ENCODE measurements at regions not wholly inside any gene's neighbourhood (a gene's known extent, or its start where the extent isn't known, plus 50 kb on each side); places are given as distances from the start of the nearest gene placed in this dataset.

GRCh38 chr1:116309090-116309870 lies 63.8 kb upstream of the ATP1A1 start:
- no peak overlapping the region for H3K27ac ChIP-seq (ENCODE audit: low read length)
- no peaks in the 10 kb centered on the region for H3K9me3 ChIP-seq (replicated peaks; ENCODE audit: control insufficient read depth, low read depth, low read length)
- WGBS (ENCODE audit: insufficient coverage) = 92% methylated on average over 2 of the region's 7 CpGs
- H3K36me3 ChIP-seq (ENCODE audit: control insufficient read depth, insufficient read depth, low read length) = no peaks in the 10 kb centered on the region
- DNase-seq = no peak
- peaks cover 17% of the 10 kb centered on the region for H3K4me1 ChIP-seq (ENCODE audit: control insufficient read depth, insufficient read depth, low read length)
- no peak overlapping the region for H3K4me3 ChIP-seq (ENCODE audit: low read length)
- H3K27me3 ChIP-seq (ENCODE audit: control insufficient read depth, insufficient read depth, low read length) = no peaks in the 10 kb centered on the region

GRCh38 chr1:116310180-116310579 lies 62.9 kb upstream of the ATP1A1 start:
- Histone ChIP-seq H3K4me3 (ENCODE audit: low read length) (no peak overlapping the region), H3K9me3 (replicated peaks; ENCODE audit: control insufficient read depth, low read depth, low read length) (no peaks in the 10 kb centered on the region), H3K4me1 (ENCODE audit: control insufficient read depth, insufficient read depth, low read length) (peaks cover 17% of the 10 kb centered on the region), H3K27me3 (ENCODE audit: control insufficient read depth, insufficient read depth, low read length) (no peaks in the 10 kb centered on the region), H3K27ac (ENCODE audit: low read length) (no peak overlapping the region), H3K36me3 (ENCODE audit: control insufficient read depth, insufficient read depth, low read length) (no peaks in the 10 kb centered on the region)
- peak; percentile 52 for DNase-seq
- WGBS (ENCODE audit: insufficient coverage) = 35% methylated on average over 4 of the region's 4 CpGs

GRCh38 chr1:116311193-116311592 lies 61.9 kb upstream of the ATP1A1 start:
- WGBS (ENCODE audit: insufficient coverage) = 91% methylated on average over 6 of the region's 9 CpGs
- no peaks in the 10 kb centered on the region for H3K36me3 ChIP-seq (ENCODE audit: control insufficient read depth, insufficient read depth, low read length)
- H3K9me3 ChIP-seq (replicated peaks; ENCODE audit: control insufficient read depth, low read depth, low read length) = no peaks in the 10 kb centered on the region
- peaks cover 17% of the 10 kb centered on the region for H3K4me1 ChIP-seq (ENCODE audit: control insufficient read depth, insufficient read depth, low read length)
- H3K27me3 ChIP-seq (ENCODE audit: control insufficient read depth, insufficient read depth, low read length) = no peaks in the 10 kb centered on the region
- H3K27ac ChIP-seq (ENCODE audit: low read length) = no peak overlapping the region
- no peak overlapping the region for H3K4me3 ChIP-seq (ENCODE audit: low read length)
- no peak for DNase-seq

- Histone ChIP-seq H3K27ac (ENCODE audit: low read length) (peak overlapping the region; percentile 58), H3K4me3 (ENCODE audit: low read length) (no peak overlapping the region), H3K27me3 (ENCODE audit: control insufficient read depth, insufficient read depth, low read length) (no peaks in the 10 kb centered on the region), H3K9me3 (replicated peaks; ENCODE audit: control insufficient read depth, low read depth, low read length) (no peaks in the 10 kb centered on the region), H3K4me1 (ENCODE audit: control insufficient read depth, insufficient read depth, low read length) (peaks cover 17% of the 10 kb centered on the region), H3K36me3 (ENCODE audit: control insufficient read depth, insufficient read depth, low read length) (no peaks in the 10 kb centered on the region)
- 81% methylated on average over 7 of the region's 15 CpGs for WGBS (ENCODE audit: insufficient coverage)
- DNase-seq = peak; percentile 53
Observed at GRCh38 chr1:116311756-116312680, 61.0 kb upstream of the ATP1A1 start.

GRCh38 chr1:116312681-116313069 lies 60.4 kb upstream of the ATP1A1 start:
- no peak for DNase-seq
- Histone ChIP-seq H3K4me3 (ENCODE audit: low read length) (no peak overlapping the region), H3K4me1 (ENCODE audit: control insufficient read depth, insufficient read depth, low read length) (peaks cover 17% of the 10 kb centered on the region), H3K9me3 (replicated peaks; ENCODE audit: control insufficient read depth, low read depth, low read length) (no peaks in the 10 kb centered on the region), H3K36me3 (ENCODE audit: control insufficient read depth, insufficient read depth, low read length) (no peaks in the 10 kb centered on the region), H3K27ac (ENCODE audit: low read length) (no peak overlapping the region), H3K27me3 (ENCODE audit: control insufficient read depth, insufficient read depth, low read length) (no peaks in the 10 kb centered on the region)
- 92% methylated on average over 2 of the region's 2 CpGs for WGBS (ENCODE audit: insufficient coverage)

- Histone ChIP-seq H3K4me1 (ENCODE audit: control insufficient read depth, insufficient read depth, low read length) (peaks cover 21% of the 10 kb centered on the region), H3K27me3 (ENCODE audit: control insufficient read depth, insufficient read depth, low read length) (no peaks in the 10 kb centered on the region), H3K9me3 (replicated peaks; ENCODE audit: control insufficient read depth, low read depth, low read length) (no peaks in the 10 kb centered on the region), H3K27ac (ENCODE audit: low read length) (no peak overlapping the region), H3K4me3 (ENCODE audit: low read length) (no peak overlapping the region), H3K36me3 (ENCODE audit: control insufficient read depth, insufficient read depth, low read length) (no peaks in the 10 kb centered on the region)
- no CpG with 5 or more reads among the region's 2 CpGs for WGBS (ENCODE audit: insufficient coverage)
- DNase-seq = no peak
Observed at GRCh38 chr1:116313776-116314175, 59.3 kb upstream of the ATP1A1 start.

GRCh38 chr1:116314305-116314919 lies 58.6 kb upstream of the ATP1A1 start:
- Histone ChIP-seq H3K9me3 (replicated peaks; ENCODE audit: control insufficient read depth, low read depth, low read length) (no peaks in the 10 kb centered on the region), H3K4me3 (ENCODE audit: low read length) (no peak overlapping the region), H3K27ac (ENCODE audit: low read length) (no peak overlapping the region), H3K4me1 (ENCODE audit: control insufficient read depth, insufficient read depth, low read length) (peaks cover 20% of the 10 kb centered on the region), H3K36me3 (ENCODE audit: control insufficient read depth, insufficient read depth, low read length) (no peaks in the 10 kb centered on the region), H3K27me3 (ENCODE audit: control insufficient read depth, insufficient read depth, low read length) (no peaks in the 10 kb centered on the region)
- DNase-seq = no peak
- WGBS (ENCODE audit: insufficient coverage) = no CpG with 5 or more reads among the region's 5 CpGs

- Histone ChIP-seq H3K36me3 (ENCODE audit: control insufficient read depth, insufficient read depth, low read length) (no peaks in the 10 kb centered on the region), H3K27me3 (ENCODE audit: control insufficient read depth, insufficient read depth, low read length) (no peaks in the 10 kb centered on the region), H3K4me3 (ENCODE audit: low read length) (no peak overlapping the region), H3K4me1 (ENCODE audit: control insufficient read depth, insufficient read depth, low read length) (peaks cover 11% of the 10 kb centered on the region), H3K27ac (ENCODE audit: low read length) (no peak overlapping the region), H3K9me3 (replicated peaks; ENCODE audit: control insufficient read depth, low read depth, low read length) (no peaks in the 10 kb centered on the region)
- DNase-seq = no peak
- 71% methylated on average over 2 of the region's 2 CpGs for WGBS (ENCODE audit: insufficient coverage)
Observed at GRCh38 chr1:116316373-116316772, 56.7 kb upstream of the ATP1A1 start.

- 61% methylated on average over 3 of the region's 9 CpGs for WGBS (ENCODE audit: insufficient coverage)
- Histone ChIP-seq H3K27me3 (ENCODE audit: control insufficient read depth, insufficient read depth, low read length) (no peaks in the 10 kb centered on the region), H3K9me3 (replicated peaks; ENCODE audit: control insufficient read depth, low read depth, low read length) (no peaks in the 10 kb centered on the region), H3K27ac (ENCODE audit: low read length) (no peak overlapping the region), H3K36me3 (ENCODE audit: control insufficient read depth, insufficient read depth, low read length) (no peaks in the 10 kb centered on the region), H3K4me1 (ENCODE audit: control insufficient read depth, insufficient read depth, low read length) (peaks cover 4% of the 10 kb centered on the region), H3K4me3 (ENCODE audit: low read length) (no peak overlapping the region)
- peak; percentile 34 for DNase-seq
Observed at GRCh38 chr1:116318897-116319296, 54.1 kb upstream of the ATP1A1 start.

- Histone ChIP-seq H3K36me3 (ENCODE audit: control insufficient read depth, insufficient read depth, low read length) (no peaks in the 10 kb centered on the region), H3K4me3 (ENCODE audit: low read length) (no peak overlapping the region), H3K9me3 (replicated peaks; ENCODE audit: control insufficient read depth, low read depth, low read length) (no peaks in the 10 kb centered on the region), H3K27me3 (ENCODE audit: control insufficient read depth, insufficient read depth, low read length) (no peaks in the 10 kb centered on the region), H3K27ac (ENCODE audit: low read length) (no peak overlapping the region), H3K4me1 (ENCODE audit: control insufficient read depth, insufficient read depth, low read length) (peaks cover 4% of the 10 kb centered on the region)
- WGBS (ENCODE audit: insufficient coverage) = no CpG with 5 or more reads among the region's 2 CpGs
- DNase-seq = no peak
Observed at GRCh38 chr1:116320874-116321273, 52.2 kb upstream of the ATP1A1 start.

Data from muscle of leg (tissue), 3 donors.